GM21619 (cell line): ENCODE measurements at regions not wholly inside any gene's neighbourhood (a gene's known extent, or its start where the extent isn't known, plus 50 kb on each side); places are given as distances from the start of the nearest gene placed in this dataset.
A peak's percentile ranks its signal among the peaks of the same experiment; 100 is the strongest.

Experiments used
- ATAC-seq: cut with Tn5 transposase; IDR thresholded peaks from one replicate; pipeline ENCODE4 v1.9.1; 2021; ENCODE audit not compliant: unreplicated experiment

- no peak for ATAC-seq
These were observed 92.8 kb downstream of the HNRNPLL start for GRCh38 chr2:38509947-38510326.

GRCh38 chr2:38509314-38509946 lies 93.3 kb downstream of the HNRNPLL start:
- ATAC-seq: no peak

- ATAC-seq: peak; percentile 73
These were observed 94.3 kb downstream of the HNRNPLL start for GRCh38 chr2:38508311-38509039.

GRCh38 chr2:38507712-38508111 lies 95.0 kb downstream of the HNRNPLL start:
- no peak for ATAC-seq

GRCh38 chr2:38505779-38506178 lies 96.9 kb downstream of the HNRNPLL start:
- no peak for ATAC-seq

- ATAC-seq: no peak
These were observed 98.6 kb downstream of the HNRNPLL start for GRCh38 chr2:38504169-38504568.

GRCh38 chr2:38502107-38502506 lies 100.6 kb downstream of the HNRNPLL start:
- no peak for ATAC-seq

GRCh38 chr2:38500283-38500634 lies 102.5 kb downstream of the HNRNPLL start:
- ATAC-seq: no peak

- ATAC-seq: no peak
These were observed 103.0 kb downstream of the HNRNPLL start for GRCh38 chr2:38499548-38500282.

GRCh38 chr2:38498045-38498481 lies 104.7 kb downstream of the HNRNPLL start:
- peak; percentile 73 for ATAC-seq

GRCh38 chr2:38497670-38498037 lies 105.1 kb downstream of the HNRNPLL start:
- ATAC-seq: no peak

GRCh38 chr2:38496927-38497669 lies 105.6 kb downstream of the HNRNPLL start:
- ATAC-seq: no peak

- no peak for ATAC-seq
These were observed 106.8 kb downstream of the HNRNPLL start for GRCh38 chr2:38495880-38496279.

- ATAC-seq: no peak
These were observed 108.3 kb downstream of the HNRNPLL start for GRCh38 chr2:38494394-38494793.

GRCh38 chr2:38492042-38492615 lies 110.6 kb downstream of the HNRNPLL start:
- no peak for ATAC-seq

- ATAC-seq: no peak
These were observed 111.3 kb downstream of the HNRNPLL start for GRCh38 chr2:38491436-38491835.

GRCh38 chr2:38489846-38490245 lies 112.8 kb upstream of the ATL2 start:
- no peak for ATAC-seq

- no peak for ATAC-seq
These were observed 110.8 kb upstream of the ATL2 start for GRCh38 chr2:38487852-38488251.

GRCh38 chr2:38486213-38487026 lies 109.3 kb upstream of the ATL2 start:
- ATAC-seq: no peak

- peak; percentile 93 for ATAC-seq
These were observed 108.7 kb upstream of the ATL2 start for GRCh38 chr2:38485734-38486133.
